NB4 (cell line): ENCODE measurements at regions not wholly inside any gene's neighbourhood (a gene's known extent, or its start where the extent isn't known, plus 50 kb on each side); places are given as distances from the start of the nearest gene placed in this dataset.

Experiments used
- MAX ChIP-seq: IDR thresholded peaks from 2 replicates; pipeline ENCODE4 v1.6.1; 2011; ENCODE audit warnings: low read depth, low read length
- TF ChIP-seq, protein P1 (sequence below): IDR thresholded peaks from one replicate; pipeline ENCODE4 v1.5.1; 2012; ENCODE audit warnings: low read depth, low read length

- TF ChIP-seq, protein P1, sequence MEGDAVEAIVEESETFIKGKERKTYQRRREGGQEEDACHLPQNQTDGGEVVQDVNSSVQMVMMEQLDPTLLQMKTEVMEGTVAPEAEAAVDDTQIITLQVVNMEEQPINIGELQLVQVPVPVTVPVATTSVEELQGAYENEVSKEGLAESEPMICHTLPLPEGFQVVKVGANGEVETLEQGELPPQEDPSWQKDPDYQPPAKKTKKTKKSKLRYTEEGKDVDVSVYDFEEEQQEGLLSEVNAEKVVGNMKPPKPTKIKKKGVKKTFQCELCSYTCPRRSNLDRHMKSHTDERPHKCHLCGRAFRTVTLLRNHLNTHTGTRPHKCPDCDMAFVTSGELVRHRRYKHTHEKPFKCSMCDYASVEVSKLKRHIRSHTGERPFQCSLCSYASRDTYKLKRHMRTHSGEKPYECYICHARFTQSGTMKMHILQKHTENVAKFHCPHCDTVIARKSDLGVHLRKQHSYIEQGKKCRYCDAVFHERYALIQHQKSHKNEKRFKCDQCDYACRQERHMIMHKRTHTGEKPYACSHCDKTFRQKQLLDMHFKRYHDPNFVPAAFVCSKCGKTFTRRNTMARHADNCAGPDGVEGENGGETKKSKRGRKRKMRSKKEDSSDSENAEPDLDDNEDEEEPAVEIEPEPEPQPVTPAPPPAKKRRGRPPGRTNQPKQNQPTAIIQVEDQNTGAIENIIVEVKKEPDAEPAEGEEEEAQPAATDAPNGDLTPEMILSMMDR, result no peak
- no peak for TF ChIP-seq MAX
Observed at GRCh38 chr1:101165954-101166353, 70.9 kb upstream of the S1PR1 start.
